ENCODE measurements at regions not wholly inside any gene's neighbourhood (a gene's known extent, or its start where the extent isn't known, plus 50 kb on each side); places are given as distances from the start of the nearest gene placed in this dataset.

DNA sequence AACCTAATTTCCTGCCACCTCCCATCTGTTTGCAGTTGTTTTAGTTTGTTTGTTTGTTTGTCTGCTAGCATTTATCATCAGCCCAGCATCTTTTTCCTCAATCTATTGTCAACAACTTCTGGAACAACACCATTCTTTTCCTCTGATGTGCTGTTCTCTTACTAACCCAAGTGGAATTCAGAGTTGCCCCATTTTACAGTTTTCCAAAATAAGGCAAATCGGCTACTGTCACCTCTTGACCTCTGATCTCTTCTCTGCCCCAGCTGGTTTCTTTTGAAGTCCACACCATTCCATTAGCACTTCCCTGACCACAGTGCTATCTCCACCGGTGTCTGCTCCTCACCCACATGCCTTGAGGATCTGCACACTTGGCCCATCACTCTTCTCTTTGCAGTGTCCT is 102.4 kb downstream of the EFNB2 start:
- TF ChIP-seq TEAD4 (IDR thresholded peaks at IDR 0.05) (no peak), TAF1 (IDR thresholded peaks at IDR 0.05; ENCODE audit: low read depth) (no peak), CREB1 (IDR thresholded peaks at IDR 0.05; ENCODE audit: low read depth) (no peak), CEBPB (IDR thresholded peaks at IDR 0.05) (no peak), YY1 (IDR thresholded peaks at IDR 0.05; ENCODE audit: low read depth) (no peak), EGR1 (IDR thresholded peaks at IDR 0.05) (no peak), EP300 (IDR thresholded peaks at IDR 0.05; ENCODE audit: borderline replicate concordance) (no peak)
- TF ChIP-seq, protein P1, sequence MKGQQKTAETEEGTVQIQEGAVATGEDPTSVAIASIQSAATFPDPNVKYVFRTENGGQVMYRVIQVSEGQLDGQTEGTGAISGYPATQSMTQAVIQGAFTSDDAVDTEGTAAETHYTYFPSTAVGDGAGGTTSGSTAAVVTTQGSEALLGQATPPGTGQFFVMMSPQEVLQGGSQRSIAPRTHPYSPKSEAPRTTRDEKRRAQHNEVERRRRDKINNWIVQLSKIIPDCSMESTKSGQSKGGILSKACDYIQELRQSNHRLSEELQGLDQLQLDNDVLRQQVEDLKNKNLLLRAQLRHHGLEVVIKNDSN (IDR thresholded peaks at IDR 0.05): no peak
- TF ChIP-seq, protein P2, sequence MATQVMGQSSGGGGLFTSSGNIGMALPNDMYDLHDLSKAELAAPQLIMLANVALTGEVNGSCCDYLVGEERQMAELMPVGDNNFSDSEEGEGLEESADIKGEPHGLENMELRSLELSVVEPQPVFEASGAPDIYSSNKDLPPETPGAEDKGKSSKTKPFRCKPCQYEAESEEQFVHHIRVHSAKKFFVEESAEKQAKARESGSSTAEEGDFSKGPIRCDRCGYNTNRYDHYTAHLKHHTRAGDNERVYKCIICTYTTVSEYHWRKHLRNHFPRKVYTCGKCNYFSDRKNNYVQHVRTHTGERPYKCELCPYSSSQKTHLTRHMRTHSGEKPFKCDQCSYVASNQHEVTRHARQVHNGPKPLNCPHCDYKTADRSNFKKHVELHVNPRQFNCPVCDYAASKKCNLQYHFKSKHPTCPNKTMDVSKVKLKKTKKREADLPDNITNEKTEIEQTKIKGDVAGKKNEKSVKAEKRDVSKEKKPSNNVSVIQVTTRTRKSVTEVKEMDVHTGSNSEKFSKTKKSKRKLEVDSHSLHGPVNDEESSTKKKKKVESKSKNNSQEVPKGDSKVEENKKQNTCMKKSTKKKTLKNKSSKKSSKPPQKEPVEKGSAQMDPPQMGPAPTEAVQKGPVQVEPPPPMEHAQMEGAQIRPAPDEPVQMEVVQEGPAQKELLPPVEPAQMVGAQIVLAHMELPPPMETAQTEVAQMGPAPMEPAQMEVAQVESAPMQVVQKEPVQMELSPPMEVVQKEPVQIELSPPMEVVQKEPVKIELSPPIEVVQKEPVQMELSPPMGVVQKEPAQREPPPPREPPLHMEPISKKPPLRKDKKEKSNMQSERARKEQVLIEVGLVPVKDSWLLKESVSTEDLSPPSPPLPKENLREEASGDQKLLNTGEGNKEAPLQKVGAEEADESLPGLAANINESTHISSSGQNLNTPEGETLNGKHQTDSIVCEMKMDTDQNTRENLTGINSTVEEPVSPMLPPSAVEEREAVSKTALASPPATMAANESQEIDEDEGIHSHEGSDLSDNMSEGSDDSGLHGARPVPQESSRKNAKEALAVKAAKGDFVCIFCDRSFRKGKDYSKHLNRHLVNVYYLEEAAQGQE (IDR thresholded peaks at IDR 0.05; ENCODE audit: low read depth): no peak

DNA sequence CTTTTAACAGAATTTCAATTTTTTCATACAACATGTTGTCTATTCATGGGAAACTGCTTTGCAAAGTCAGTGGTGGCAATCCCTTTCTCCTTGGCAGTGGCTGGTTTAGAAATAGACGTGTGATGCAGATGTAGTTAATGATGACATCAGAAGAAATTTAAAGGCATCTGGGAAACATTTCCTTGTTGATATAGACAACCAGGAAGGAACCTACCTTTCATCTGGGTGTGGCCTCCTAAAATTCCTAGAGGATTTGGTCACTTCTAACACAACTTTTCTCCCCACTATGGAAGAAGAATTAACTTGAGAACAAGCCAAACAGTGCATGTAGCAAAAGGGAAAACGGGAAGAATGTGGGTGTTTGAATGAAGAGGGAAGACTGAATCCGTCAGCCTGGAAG is 102.8 kb downstream of the EFNB2 start:
- no peak for TF ChIP-seq TEAD4 (IDR thresholded peaks at IDR 0.05)

DNA sequence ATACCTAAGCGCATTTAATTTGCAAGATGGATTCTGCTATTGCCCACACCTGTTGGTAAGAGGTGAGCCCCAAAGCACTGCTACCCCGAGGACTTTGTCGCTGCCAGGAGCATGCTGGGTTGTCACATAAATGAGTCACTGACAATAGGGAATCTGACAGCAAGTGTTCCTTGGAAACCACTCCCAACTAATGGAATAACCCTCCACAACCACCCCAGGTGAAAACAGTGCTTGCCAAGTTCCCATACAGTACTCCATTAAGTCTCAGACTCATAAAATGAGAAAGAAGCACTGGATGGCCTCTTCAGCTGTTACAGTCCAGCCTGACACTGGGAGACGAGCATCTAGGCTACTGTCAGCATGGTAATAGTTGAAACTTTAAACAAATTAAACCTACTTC is 108.6 kb downstream of the EFNB2 start:
- TF ChIP-seq ZBTB7A (IDR thresholded peaks at IDR 0.05; ENCODE audit: low read depth) (no peak), CREB1 (IDR thresholded peaks at IDR 0.05; ENCODE audit: low read depth) (no peak), EP300 (IDR thresholded peaks at IDR 0.05; ENCODE audit: borderline replicate concordance) (no peak), YY1 (IDR thresholded peaks at IDR 0.05; ENCODE audit: low read depth) (no peak)
- TF ChIP-seq, protein P2 (IDR thresholded peaks at IDR 0.05; ENCODE audit: low read depth): no peak
- TF ChIP-seq, protein P1 (IDR thresholded peaks at IDR 0.05): no peak

DNA sequence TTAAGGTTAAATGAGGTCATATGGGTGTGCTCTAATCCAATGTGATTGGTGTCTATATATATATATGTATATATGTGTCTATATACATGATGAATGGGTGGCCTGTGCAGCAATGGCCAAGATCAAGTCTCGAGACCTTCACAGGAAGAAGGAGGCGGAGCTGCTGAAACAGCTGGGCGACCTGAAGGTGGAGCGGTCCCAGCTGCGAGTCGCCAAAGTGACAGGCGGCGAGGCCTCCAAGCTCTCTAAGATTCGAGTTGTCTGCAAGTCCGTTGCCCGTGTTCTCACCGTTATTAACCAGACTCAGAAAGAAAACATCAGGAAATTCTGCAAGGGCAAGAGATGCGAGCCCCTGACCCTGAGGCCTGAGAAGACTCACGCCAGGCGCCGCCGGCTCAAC is 109.8 kb downstream of the EFNB2 start:
- TF ChIP-seq EGR1 (IDR thresholded peaks at IDR 0.05) (no peak), YY1 (IDR thresholded peaks at IDR 0.05; ENCODE audit: low read depth) (no peak), CEBPB (IDR thresholded peaks at IDR 0.05) (no peak), ZBTB7A (IDR thresholded peaks at IDR 0.05; ENCODE audit: low read depth) (no peak), TAF1 (IDR thresholded peaks at IDR 0.05; ENCODE audit: low read depth) (no peak), CREB1 (IDR thresholded peaks at IDR 0.05; ENCODE audit: low read depth) (no peak), EP300 (IDR thresholded peaks at IDR 0.05; ENCODE audit: borderline replicate concordance) (no peak), FOXM1 (IDR thresholded peaks at IDR 0.05; ENCODE audit: borderline replicate concordance, low read depth) (no peak), NFIC (IDR thresholded peaks at IDR 0.05) (no peak)
- TF ChIP-seq, protein P3, sequence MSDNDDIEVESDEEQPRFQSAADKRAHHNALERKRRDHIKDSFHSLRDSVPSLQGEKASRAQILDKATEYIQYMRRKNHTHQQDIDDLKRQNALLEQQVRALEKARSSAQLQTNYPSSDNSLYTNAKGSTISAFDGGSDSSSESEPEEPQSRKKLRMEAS (IDR thresholded peaks at IDR 0.05): no peak
- TF ChIP-seq, protein P1 (IDR thresholded peaks at IDR 0.05): no peak
- TF ChIP-seq, protein P2 (IDR thresholded peaks at IDR 0.05; ENCODE audit: low read depth): no peak

DNA sequence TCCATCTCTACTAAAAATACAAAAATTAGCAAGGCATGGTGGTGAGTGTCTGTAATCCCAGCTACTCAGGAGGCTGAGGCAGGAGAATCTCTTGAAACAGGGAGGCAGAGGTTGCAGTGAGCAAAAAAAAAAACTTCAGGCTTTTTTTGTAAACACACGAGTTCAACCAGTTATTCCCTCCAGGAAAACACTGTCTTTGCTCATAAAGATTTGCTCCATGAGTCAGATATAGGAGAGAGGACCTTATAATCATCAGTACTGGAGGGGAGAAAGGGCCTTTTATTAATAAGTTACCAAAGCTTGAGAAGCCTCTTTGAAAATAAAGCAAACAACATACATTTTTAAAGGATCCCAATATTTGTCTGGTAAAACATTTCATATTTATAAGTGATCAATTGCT is 110.7 kb downstream of the EFNB2 start:
- no peak for TF ChIP-seq EGR1 (IDR thresholded peaks at IDR 0.05)

DNA sequence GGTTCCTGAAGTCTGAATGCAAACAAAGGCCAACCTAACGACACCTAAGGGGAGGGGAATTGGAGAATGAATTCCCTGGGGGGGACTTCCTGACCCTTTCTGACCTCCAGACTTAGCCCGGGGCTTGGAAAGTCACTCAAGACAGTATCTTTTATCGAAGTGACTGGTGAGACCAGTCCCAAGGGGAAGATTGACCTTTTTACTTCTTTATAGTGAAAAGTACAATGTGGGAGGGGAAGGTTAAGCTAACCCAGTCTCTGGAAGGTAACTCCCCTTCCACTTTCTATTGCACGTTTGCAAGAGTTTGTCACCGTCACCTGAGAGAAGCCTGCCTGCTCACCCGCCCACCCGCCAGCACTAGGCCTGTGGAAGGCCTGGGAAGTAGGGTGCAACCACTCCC is 111.9 kb downstream of the EFNB2 start:
- no peak for TF ChIP-seq FOXM1 (IDR thresholded peaks at IDR 0.05; ENCODE audit: borderline replicate concordance, low read depth)
- TF ChIP-seq ZBTB7A (IDR thresholded peaks at IDR 0.05; ENCODE audit: low read depth): no peak
- TF ChIP-seq, protein P1 (IDR thresholded peaks at IDR 0.05): no peak
- TF ChIP-seq NFIC (IDR thresholded peaks at IDR 0.05): no peak
- TF ChIP-seq TCF12 (IDR thresholded peaks at IDR 0.05; ENCODE audit: low read depth): no peak
- no peak for TF ChIP-seq TEAD4 (IDR thresholded peaks at IDR 0.05)
- no peak for TF ChIP-seq RAD21 (IDR thresholded peaks at IDR 0.05; ENCODE audit: low read depth)
- TF ChIP-seq, protein P2 (IDR thresholded peaks at IDR 0.05; ENCODE audit: low read depth): no peak
- TF ChIP-seq EP300 (IDR thresholded peaks at IDR 0.05; ENCODE audit: borderline replicate concordance): no peak
- TF ChIP-seq YY1 (IDR thresholded peaks at IDR 0.05; ENCODE audit: low read depth): no peak
- no peak for TF ChIP-seq CREB1 (IDR thresholded peaks at IDR 0.05; ENCODE audit: low read depth)
- TF ChIP-seq EGR1 (IDR thresholded peaks at IDR 0.05): no peak
- TF ChIP-seq, protein P3 (IDR thresholded peaks at IDR 0.05): no peak
- TF ChIP-seq CEBPB (IDR thresholded peaks at IDR 0.05): no peak
- TF ChIP-seq TAF1 (IDR thresholded peaks at IDR 0.05; ENCODE audit: low read depth): no peak
